ENCODE measurements at regions not wholly inside any gene's neighbourhood (a gene's known extent, or its start where the extent isn't known, plus 50 kb on each side); places are given as distances from the start of the nearest gene placed in this dataset.

DNA sequence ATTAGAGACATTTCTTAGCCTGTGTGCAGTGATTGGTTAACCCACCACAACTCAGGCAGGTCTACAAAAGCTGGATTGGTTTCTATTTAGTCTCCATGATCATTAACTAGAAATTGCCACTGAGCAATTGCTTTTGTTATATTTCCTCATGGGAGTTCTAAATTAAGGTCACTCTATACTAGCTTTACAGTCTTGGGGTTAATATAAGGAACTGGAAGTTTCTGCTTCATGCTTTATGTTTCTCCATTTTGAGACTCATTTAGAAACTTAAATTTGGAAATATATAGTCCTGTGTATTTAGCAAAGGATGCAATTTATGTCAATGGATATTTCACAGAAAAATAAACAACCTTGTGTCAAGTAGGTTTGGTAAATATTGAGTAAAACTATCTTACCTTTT, 137.5 kb downstream of the HLX start:
- Histone ChIP-seq H3K36me3 (replicated peaks in 1 of 2; ENCODE audit: insufficient read depth in 1 of 2, low read depth in 2 of 2) (no peaks in the 10 kb centered on the region), H3K4me3 (no peak overlapping the region), H3K27ac (no peak overlapping the region), H3K27me3 (no peaks in the 10 kb centered on the region), H3K9me3 (no peaks in the 10 kb centered on the region), H3K4me1 (no peaks in the 10 kb centered on the region)
- intact Hi-C loops (cut with DNase I): no loop called here
- DNase-seq (no peak), ATAC-seq (no peak)
- TF ChIP-seq, protein P1, sequence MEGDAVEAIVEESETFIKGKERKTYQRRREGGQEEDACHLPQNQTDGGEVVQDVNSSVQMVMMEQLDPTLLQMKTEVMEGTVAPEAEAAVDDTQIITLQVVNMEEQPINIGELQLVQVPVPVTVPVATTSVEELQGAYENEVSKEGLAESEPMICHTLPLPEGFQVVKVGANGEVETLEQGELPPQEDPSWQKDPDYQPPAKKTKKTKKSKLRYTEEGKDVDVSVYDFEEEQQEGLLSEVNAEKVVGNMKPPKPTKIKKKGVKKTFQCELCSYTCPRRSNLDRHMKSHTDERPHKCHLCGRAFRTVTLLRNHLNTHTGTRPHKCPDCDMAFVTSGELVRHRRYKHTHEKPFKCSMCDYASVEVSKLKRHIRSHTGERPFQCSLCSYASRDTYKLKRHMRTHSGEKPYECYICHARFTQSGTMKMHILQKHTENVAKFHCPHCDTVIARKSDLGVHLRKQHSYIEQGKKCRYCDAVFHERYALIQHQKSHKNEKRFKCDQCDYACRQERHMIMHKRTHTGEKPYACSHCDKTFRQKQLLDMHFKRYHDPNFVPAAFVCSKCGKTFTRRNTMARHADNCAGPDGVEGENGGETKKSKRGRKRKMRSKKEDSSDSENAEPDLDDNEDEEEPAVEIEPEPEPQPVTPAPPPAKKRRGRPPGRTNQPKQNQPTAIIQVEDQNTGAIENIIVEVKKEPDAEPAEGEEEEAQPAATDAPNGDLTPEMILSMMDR (IDR thresholded peaks at IDR 0.05): no peak
- no peak for TF ChIP-seq POLR2A (IDR thresholded peaks at IDR 0.05)

DNA sequence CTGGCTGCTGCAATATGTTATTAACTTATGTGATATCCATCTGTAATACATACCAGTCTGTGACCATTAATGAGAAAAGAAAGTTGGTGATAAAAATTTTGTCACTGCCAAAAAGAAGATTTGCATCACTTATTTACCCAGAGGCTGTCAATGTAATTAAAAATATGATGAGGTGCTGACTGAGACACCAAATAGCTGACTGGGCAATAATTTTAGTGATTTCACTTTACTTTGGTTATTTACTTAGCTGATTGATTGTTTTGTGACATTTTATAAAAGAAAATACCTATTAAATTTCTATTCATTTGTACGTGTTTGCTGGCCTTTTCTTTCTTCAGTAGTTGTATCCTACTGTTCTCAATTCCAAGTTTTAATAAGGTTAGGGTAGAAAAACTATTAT, 139.2 kb downstream of the HLX start:
- H3K27me3 ChIP-seq: no peaks in the 10 kb centered on the region
- WGBS, 2 donors: 65 to 66% methylated on average over 1 of the region's 1 CpG
- H3K4me1 ChIP-seq: no peaks in the 10 kb centered on the region
- H3K4me3 ChIP-seq: no peak overlapping the region
- no peak for TF ChIP-seq POLR2A (IDR thresholded peaks at IDR 0.05)
- TF ChIP-seq, protein P1 (IDR thresholded peaks at IDR 0.05): no peak
- DNase-seq: no peak
- no peaks in the 10 kb centered on the region for H3K9me3 ChIP-seq
- H3K27ac ChIP-seq: no peak overlapping the region
- intact Hi-C loops (cut with DNase I): no loop called here
- ATAC-seq: no peak
- H3K36me3 ChIP-seq (replicated peaks in 1 of 2; ENCODE audit: insufficient read depth in 1 of 2, low read depth in 2 of 2): no peaks in the 10 kb centered on the region

DNA sequence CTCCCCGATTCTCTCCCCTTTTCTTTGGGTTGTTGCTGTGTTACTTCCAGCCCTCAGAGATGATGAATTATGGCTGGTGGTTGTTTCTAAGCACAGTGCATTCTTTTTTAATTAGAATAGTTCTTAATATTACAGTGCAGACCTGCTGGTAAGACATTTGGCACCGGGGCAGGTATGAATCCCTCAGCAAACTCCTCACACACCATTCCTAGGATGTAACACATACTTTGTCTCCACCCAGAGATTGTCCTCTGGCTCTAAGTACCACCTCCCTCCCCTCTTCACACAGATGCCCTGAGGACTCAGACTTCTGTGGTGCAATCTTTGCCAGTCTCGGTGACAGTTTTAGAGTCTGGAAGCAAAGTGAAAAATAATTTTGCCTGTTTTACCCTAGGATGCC, 143.1 kb downstream of the HLX start:
- TF ChIP-seq, protein P1 (IDR thresholded peaks at IDR 0.05): no peak
- TF ChIP-seq POLR2A (IDR thresholded peaks at IDR 0.05): no peak
- 61 to 89% methylated on average over 3 of the region's 3 CpGs for WGBS, 2 donors
- no peaks in the 10 kb centered on the region for H3K4me1 ChIP-seq
- H3K36me3 ChIP-seq (replicated peaks in 1 of 2; ENCODE audit: insufficient read depth in 1 of 2, low read depth in 2 of 2): no peaks in the 10 kb centered on the region
- DNase-seq (no peak), ATAC-seq (no peak)
- H3K27me3 ChIP-seq: no peaks in the 10 kb centered on the region
- no peak overlapping the region for H3K27ac ChIP-seq
- H3K9me3 ChIP-seq: no peaks in the 10 kb centered on the region
- no peak overlapping the region for H3K4me3 ChIP-seq
- intact Hi-C loops (cut with DNase I): no loop called here

DNA sequence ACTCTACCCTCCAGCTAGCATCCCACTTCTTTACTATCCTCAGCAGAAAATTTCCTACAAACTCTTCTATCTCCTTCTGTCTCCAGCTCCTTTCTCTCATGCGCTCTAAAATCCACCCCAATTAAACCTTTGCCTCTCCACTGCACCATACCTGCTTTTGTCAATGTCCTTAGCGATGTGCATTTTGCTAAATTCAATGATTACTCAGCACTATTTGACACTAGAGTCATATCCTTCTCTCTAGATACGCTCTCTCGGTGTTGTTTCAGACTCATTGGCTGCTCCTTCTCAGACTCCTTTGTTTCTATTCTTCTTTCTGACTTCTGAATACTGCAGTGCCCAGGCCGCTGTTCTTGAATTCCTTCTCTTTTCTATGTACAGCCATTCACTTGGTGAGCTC, 144.2 kb downstream of the HLX start:
- DNase-seq: no peak
- Histone ChIP-seq H3K27ac (no peak overlapping the region), H3K4me3 (no peak overlapping the region), H3K27me3 (no peaks in the 10 kb centered on the region), H3K9me3 (no peaks in the 10 kb centered on the region), H3K36me3 (replicated peaks in 1 of 2; ENCODE audit: insufficient read depth in 1 of 2, low read depth in 2 of 2) (no peaks in the 10 kb centered on the region), H3K4me1 (no peaks in the 10 kb centered on the region)
- TF ChIP-seq, protein P1 (IDR thresholded peaks at IDR 0.05): no peak
- TF ChIP-seq POLR2A (IDR thresholded peaks at IDR 0.05): no peak
- no peak for ATAC-seq
- WGBS, 2 donors: 85 to 90% methylated on average over 5 of the region's 5 CpGs
- intact Hi-C loops (cut with DNase I): no loop called here

DNA sequence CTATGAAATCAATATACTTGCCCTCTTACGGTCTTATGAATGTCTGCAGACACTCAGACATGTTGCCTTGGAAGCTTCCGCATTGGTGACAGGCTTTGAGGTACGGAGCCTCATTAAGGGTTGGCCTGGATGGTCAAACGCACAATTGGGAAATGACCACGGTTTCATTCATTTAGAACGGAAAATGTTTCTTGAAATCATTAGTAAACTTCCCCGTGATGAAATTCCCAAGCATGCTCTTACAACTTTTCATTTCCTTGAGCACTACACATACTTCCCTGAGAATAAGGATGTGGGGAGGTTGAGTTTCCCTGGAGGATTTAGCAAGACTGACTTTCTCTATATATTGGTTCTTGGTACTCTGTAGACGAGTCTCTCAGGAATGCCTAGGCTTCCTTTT, 146.3 kb downstream of the HLX start:
- intact Hi-C loops (cut with DNase I): no loop called here
- H3K36me3 ChIP-seq (replicated peaks in 1 of 2; ENCODE audit: insufficient read depth in 1 of 2, low read depth in 2 of 2): no peaks in the 10 kb centered on the region
- H3K4me1 ChIP-seq: no peaks in the 10 kb centered on the region
- no peak overlapping the region for H3K27ac ChIP-seq
- TF ChIP-seq, protein P1 (IDR thresholded peaks at IDR 0.05): no peak
- TF ChIP-seq POLR2A (IDR thresholded peaks at IDR 0.05): no peak
- no peak for ATAC-seq
- no peaks in the 10 kb centered on the region for H3K9me3 ChIP-seq
- no peak overlapping the region for H3K4me3 ChIP-seq
- 68 to 88% methylated on average over 8 of the region's 8 CpGs for WGBS, 2 donors
- no peak for DNase-seq
- no peaks in the 10 kb centered on the region for H3K27me3 ChIP-seq

Measured in body of pancreas (tissue), 4 donors.